Ovary (tissue), 7 donors: ENCODE measurements at regions not wholly inside any gene's neighbourhood (a gene's known extent, or its start where the extent isn't known, plus 50 kb on each side); places are given as distances from the start of the nearest gene placed in this dataset.
"Not testable (repeated sequence)": the region's sequence is repeated elsewhere in the genome, so short reads cannot be mapped to it uniquely, and the experiment has no call there.

ENCODE experiments used
- DNase-seq, 5 donors: peaks; one replicate each; pipeline ENCODE4 v3.0.0-alpha.2; 2019 to 2020
- H3K27ac ChIP-seq, 2 donors: fragments of 200-600 bp; one replicate each; pipeline versions ENCODE4 v1.5.1 to v1.8.0; 2019 to 2022
- H3K27me3 ChIP-seq: fragments of 200-600 bp; one replicate; pipeline ENCODE4 v1.8.0; 2022
- H3K36me3 ChIP-seq: fragments of 200-600 bp; sonication (generic); one replicate; pipeline ENCODE4 v1.5.1; 2019
- H3K4me1 ChIP-seq: one replicate; pipeline ENCODE4 v1.8.1; 2013; ENCODE audit warnings: mild to moderate bottlenecking, moderate library complexity; ENCODE audit not compliant: insufficient read depth
- H3K4me3 ChIP-seq: fragments of 200-600 bp; sonication (generic); one replicate; pipeline ENCODE4 v1.5.1; 2017
- H3K9me3 ChIP-seq, 2 donors: fragments of 200-600 bp in 1 of 2; sonication (generic) in 1 of 2; one replicate each; pipeline versions ENCODE4 v1.5.1 to v1.8.1; 2013 to 2019; ENCODE audit warnings: mild to moderate bottlenecking in 1 of 2, moderate library complexity in 1 of 2
- CTCF ChIP-seq, 3 donors: fragments of 450-650 bp in 2 of 3; fragments of 200-600 bp in 1 of 3; IDR thresholded peaks; one replicate each; pipeline versions ENCODE4 v1.5.1 to v1.8.0; 2016 to 2022; ENCODE audit warnings: antibody characterized with exemption in 3 of 3, mild to moderate bottlenecking in 1 of 3
- EP300 ChIP-seq: sonication (generic); formaldehyde crosslinking; IDR thresholded peaks from one replicate; pipeline ENCODE4 v1.6.1; 2017; ENCODE audit warnings: antibody characterized with exemption
- POLR2A ChIP-seq: fragments of 450-650 bp; IDR thresholded peaks from one replicate; pipeline ENCODE4 v1.6.1; 2017; ENCODE audit warnings: antibody characterized with exemption, mild to moderate bottlenecking, moderate library complexity
- WGBS, 3 donors: extraction: QIAGEN DNeasy Blood & Tissue Kit in 1 of 3; methylation state at CpG; one replicate each; pipeline versions ENCODE4 v1.1.5 to v1.1.7; 2013 to 2017; 5-methylcytosine and 5-hydroxymethylcytosine counted together
- intact Hi-C, 4 donors: fragments of 100-400 bp; cut with DNase I; formaldehyde crosslinking; loops; one replicate each; pipeline versions ENCODE4 v1.11.0 to v1.15.1; 2022 to 2023
- donor health status: DM: no; HTN: no; CAD: no; lungs with moderate emphysema.
- donor health status: DM: no; HTN: no; CAD: no.
- donor health status: Bipolar disorder and iron deficiency.
- donor health status: DM: no; HTN: no; CAD: no.
- donor health status: DM: yes; HTN: yes; CAD: no.

- WGBS, 3 donors, result 83 to 96% (median 91%) methylated on average over 2 of the region's 2 CpGs
- TF ChIP-seq EP300 (no peak), CTCF (IDR thresholded peaks at IDR 0.05) (no peak), POLR2A (no peak)
- Histone ChIP-seq H3K36me3 (no peaks in the 10 kb centered on the region), H3K4me1 (no peaks in the 10 kb centered on the region), H3K27ac (no peak overlapping the region), H3K9me3 (no peaks in the 10 kb centered on the region), H3K27me3 (no peaks in the 10 kb centered on the region), H3K4me3 (no peak overlapping the region)
- intact Hi-C loops, result no loop called here
- no peak for DNase-seq
Measured at GRCh38 chr12:73841963-73842362, 695.7 kb upstream of the ATXN7L3B start.

GRCh38 chr12:73863546-73863945 is 674.1 kb upstream of the ATXN7L3B start:
- no peak overlapping the region for H3K27ac ChIP-seq
- H3K4me3 ChIP-seq, result no peak overlapping the region
- intact Hi-C loops, result no loop called here
- no peaks in the 10 kb centered on the region for H3K27me3 ChIP-seq
- H3K9me3 ChIP-seq, result no peaks in the 10 kb centered on the region
- TF ChIP-seq POLR2A, result no peak
- TF ChIP-seq CTCF (IDR thresholded peaks at IDR 0.05), result no peak
- TF ChIP-seq EP300, result no peak
- H3K4me1 ChIP-seq, result no peaks in the 10 kb centered on the region
- no peak for DNase-seq
- no peaks in the 10 kb centered on the region for H3K36me3 ChIP-seq
- 56 to 64% (median 59%) methylated on average over 2 of the region's 2 CpGs for WGBS, 3 donors

GRCh38 chr12:73867147-73867546 is 670.5 kb upstream of the ATXN7L3B start:
- no peaks in the 10 kb centered on the region for H3K36me3 ChIP-seq
- 78 to 93% (median 86%) methylated on average over 1 of the region's 1 CpG for WGBS, 3 donors
- intact Hi-C loops, result no loop called here
- no peaks in the 10 kb centered on the region for H3K4me1 ChIP-seq
- no peak overlapping the region for H3K27ac ChIP-seq
- no peak for DNase-seq
- H3K4me3 ChIP-seq, result no peak overlapping the region
- TF ChIP-seq EP300 (no peak), CTCF (IDR thresholded peaks at IDR 0.05) (no peak), POLR2A (no peak)
- H3K27me3 ChIP-seq, result no peaks in the 10 kb centered on the region
- no peaks in the 10 kb centered on the region for H3K9me3 ChIP-seq

- WGBS, 3 donors, result 86 to 93% (median 92%) methylated on average over 6 of the region's 6 CpGs
- H3K9me3 ChIP-seq, H3K4me1 ChIP-seq, H3K4me3 ChIP-seq, H3K36me3 ChIP-seq, H3K27me3 ChIP-seq, H3K27ac ChIP-seq, DNase-seq: not testable (repeated sequence)
- intact Hi-C loops, result loop anchor here in 1 of 4 donors (10.0 kb wide), 1 partner anchor 242 kb away; no protein-coding TSS in a partner anchor
Measured at GRCh38 chr12:73877291-73877690, 660.3 kb upstream of the ATXN7L3B start.

GRCh38 chr12:73892201-73892600 is 645.4 kb upstream of the ATXN7L3B start:
- Histone ChIP-seq H3K27ac (no peak overlapping the region), H3K27me3 (no peaks in the 10 kb centered on the region), H3K9me3 (no peaks in the 10 kb centered on the region), H3K4me1 (no peaks in the 10 kb centered on the region), H3K4me3 (no peak overlapping the region), H3K36me3 (no peaks in the 10 kb centered on the region)
- DNase-seq, result no peak
- intact Hi-C loops, result no loop called here
- TF ChIP-seq POLR2A (no peak), EP300 (no peak), CTCF (IDR thresholded peaks at IDR 0.05) (no peak)
- WGBS, 3 donors, result 48 to 74% (median 55%) methylated on average over 1 of the region's 1 CpG
